Activated gamma-delta T cell treated with anti-CD3 and anti-CD28 coated beads, Interleukin-2, amount 50 U/mL, for 16 hours (primary cell): ENCODE measurements at regions not wholly inside any gene's neighbourhood (a gene's known extent, or its start where the extent isn't known, plus 50 kb on each side); places are given as distances from the start of the nearest gene placed in this dataset.

Source experiments
- DNase-seq: peaks from one replicate; pipeline ENCODE4 v3.0.0-alpha.2; 2020; ENCODE audit warnings: low read depth

- DNase-seq = no peak
Observed at GRCh38 chr1:221104596-221104995, 225.4 kb downstream of the HLX start.

- no peak for DNase-seq
Observed at GRCh38 chr1:221105578-221105977, 226.3 kb downstream of the HLX start.

- DNase-seq = no peak
Observed at GRCh38 chr1:221106616-221107015, 227.4 kb downstream of the HLX start.

- no peak for DNase-seq
Observed at GRCh38 chr1:221109930-221110329, 230.7 kb downstream of the HLX start.

- DNase-seq = no peak
Observed at GRCh38 chr1:221117133-221117532, 237.9 kb downstream of the HLX start.

GRCh38 chr1:221117548-221117951 lies 238.3 kb downstream of the HLX start:
- no peak for DNase-seq

- DNase-seq = no peak
Observed at GRCh38 chr1:221118176-221118937, 239.1 kb downstream of the HLX start.

DNA sequence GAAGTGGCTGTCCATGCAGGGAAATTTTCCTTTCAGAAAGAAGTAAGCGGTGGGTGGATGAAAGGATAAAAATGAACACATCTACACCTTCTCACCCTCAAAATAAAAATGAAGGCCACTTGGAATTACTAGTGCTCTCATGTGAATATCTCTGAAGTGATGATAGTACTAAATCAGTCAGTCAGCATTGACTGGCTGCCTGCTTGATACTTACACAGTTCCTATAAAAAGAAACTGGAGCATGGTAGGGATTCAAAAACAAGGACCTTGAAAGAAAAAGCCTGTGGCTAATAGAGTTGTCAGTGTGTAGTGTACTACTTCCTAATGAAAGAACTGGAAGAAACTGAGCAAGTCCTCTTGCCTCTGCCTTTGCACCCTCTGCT lies 239.7 kb downstream of the HLX start:
- no peak for DNase-seq

DNA sequence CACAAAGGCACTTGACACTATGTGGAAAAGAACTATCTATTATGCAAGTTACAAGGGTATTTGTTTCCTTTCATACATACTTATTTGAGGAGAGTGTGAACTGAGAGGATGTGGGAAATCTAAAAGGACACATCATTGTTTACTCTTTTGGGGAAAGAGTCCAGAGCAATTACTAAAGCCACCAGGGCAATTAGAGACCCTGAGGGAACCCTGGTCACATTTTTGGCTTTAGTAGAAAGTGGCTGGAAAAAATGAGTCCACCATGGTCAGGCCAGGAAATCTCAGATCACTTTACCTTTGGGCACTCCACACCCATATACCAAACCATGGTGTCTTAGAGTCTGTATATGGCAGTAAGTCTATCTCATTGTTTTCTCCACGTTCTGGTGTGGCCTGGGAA lies 243.3 kb downstream of the HLX start:
- no peak for DNase-seq

- no peak for DNase-seq
Observed at GRCh38 chr1:221125976-221126375, 246.7 kb downstream of the HLX start.

- DNase-seq = no peak
Observed at GRCh38 chr1:221137666-221138065, 258.4 kb downstream of the HLX start.

DNA sequence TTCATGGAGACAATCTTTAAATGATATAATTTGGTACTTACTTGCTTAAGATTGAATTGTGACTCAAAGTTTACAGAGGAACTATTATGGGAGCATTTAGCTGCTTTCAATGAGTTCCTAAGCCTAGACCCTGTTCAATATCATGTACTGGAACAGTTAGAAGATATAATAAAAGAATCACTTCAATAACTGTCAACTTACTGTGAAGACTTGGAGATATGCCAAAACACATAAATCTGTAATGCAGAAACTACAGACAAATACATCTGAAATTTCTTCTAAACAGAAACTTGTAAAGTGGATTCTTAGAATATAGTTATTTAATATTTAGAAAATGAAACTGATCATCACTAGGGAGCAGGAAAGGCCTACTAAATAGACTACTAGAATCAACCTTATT lies 259.3 kb downstream of the HLX start:
- DNase-seq = no peak

- no peak for DNase-seq
Observed at GRCh38 chr1:221139991-221140390, 260.7 kb downstream of the HLX start.

GRCh38 chr1:221141096-221141495 lies 261.9 kb downstream of the HLX start:
- no peak for DNase-seq

DNA sequence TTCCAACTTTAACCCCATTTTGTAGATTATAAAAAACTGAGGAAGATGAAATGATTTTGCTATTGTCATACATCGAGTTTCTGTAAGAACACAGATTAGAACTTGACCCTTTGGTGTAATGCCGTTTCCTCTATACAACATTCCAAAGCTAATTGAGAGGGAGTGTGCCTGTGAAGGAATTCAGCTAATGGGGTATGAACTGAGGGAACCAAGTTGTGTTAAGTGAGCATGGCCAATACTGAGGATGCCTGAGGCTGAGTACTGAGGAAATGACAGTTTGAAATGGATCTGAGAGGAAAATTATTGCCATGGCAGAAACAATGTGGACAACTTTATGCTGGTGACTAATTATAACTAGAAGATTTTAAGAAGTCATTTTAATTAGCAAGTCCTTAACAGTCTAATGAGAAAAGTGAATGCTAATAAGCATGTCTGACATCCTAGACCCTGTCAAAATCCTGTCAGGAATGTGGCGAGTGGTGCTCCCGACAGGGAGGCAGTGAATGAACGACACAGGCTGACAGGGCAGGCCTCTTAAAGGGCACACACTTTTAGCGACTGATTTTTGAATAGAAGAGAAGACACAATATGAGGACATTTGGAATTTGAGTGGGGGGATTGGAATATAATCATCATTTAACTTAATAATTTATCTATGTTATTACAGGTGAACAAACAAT lies 262.5 kb downstream of the HLX start:
- DNase-seq = no peak

- no peak for DNase-seq
Observed at GRCh38 chr1:221148660-221149059, 269.4 kb downstream of the HLX start.

GRCh38 chr1:221149111-221149510 lies 269.9 kb downstream of the HLX start:
- DNase-seq = no peak

GRCh38 chr1:221149555-221150075 lies 270.4 kb downstream of the HLX start:
- no peak for DNase-seq

DNA sequence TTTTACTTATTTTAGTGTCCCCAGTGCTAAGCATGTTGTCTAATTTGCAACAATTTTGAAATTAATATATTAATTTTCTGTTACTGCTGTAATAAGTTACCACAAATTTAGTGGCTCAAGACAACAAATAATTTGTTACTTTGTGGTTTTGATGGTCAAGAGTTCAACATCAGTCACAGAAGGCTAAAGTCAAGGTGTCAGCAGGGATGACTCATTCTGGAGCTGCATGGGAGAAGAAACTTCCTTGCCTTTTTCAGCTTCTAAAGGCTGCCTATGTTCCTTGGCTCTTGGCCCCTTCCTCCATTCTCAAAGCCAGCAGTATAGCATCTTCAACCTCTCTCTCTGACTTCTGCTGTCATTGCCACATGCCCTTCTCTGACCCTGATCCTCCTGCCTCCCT lies 271.8 kb downstream of the HLX start:
- DNase-seq = no peak

GRCh38 chr1:221154932-221155331 lies 275.7 kb downstream of the HLX start:
- no peak for DNase-seq

- DNase-seq = no peak
Observed at GRCh38 chr1:221157026-221157761, 278.0 kb downstream of the HLX start.

DNA sequence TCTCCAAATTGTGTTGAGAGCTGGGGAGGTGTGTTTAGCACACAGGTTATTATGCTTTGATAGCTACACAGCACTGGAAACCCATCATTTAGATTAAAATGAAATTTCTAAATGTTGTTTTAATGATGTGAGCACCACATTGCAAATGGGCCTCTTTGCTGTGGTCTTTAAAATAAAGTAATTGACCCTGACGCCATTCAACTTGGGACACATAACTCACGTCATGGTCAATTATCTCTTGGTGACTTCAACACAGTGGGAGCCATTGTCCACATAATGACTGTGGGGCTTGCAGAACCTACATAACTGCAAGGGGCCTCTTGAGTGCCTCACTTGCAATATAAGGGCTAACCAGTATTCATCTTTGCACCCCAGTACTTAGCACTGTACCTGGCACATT lies 280.4 kb downstream of the HLX start:
- DNase-seq = no peak

- DNase-seq = no peak
Observed at GRCh38 chr1:221161571-221162041, 282.4 kb downstream of the HLX start.
